ENCODE measurements at regions not wholly inside any gene's neighbourhood (a gene's known extent, or its start where the extent isn't known, plus 50 kb on each side); places are given as distances from the start of the nearest gene placed in this dataset.
"Not testable (repeated sequence)": the region's sequence is repeated elsewhere in the genome, so short reads cannot be mapped to it uniquely, and the experiment has no call there.

DNA sequence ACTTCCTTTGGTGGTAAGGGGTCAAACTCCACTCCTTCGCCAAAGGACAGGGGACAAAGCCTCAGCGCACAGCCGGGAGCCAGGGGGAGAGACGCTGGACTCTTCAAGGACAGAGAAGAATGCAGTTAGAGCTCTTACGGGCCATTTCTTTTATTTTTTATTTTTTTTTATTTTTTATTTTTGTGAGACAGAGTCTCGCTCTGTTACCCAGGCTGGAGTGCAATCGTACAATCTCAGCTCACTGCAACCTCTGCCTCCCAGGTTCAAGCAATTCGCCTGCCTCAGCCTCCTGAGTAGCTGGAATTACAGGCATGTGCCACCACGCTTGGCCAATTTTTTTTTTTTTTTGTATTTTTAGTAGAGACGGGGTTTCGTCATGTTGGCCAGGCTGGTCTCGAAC is 93.2 kb upstream of the RPH3AL start, which contains the start of gene RFLNB:
RFLNB (minus strand) TSS at position 101 of the 400 bp plus-strand sequence.
- WGBS (ENCODE audit: low lambda C conversion rate), result 97% methylated on average over 12 of the region's 12 CpGs
- H2AFZ ChIP-seq (ENCODE audit: low read depth); POLR2A ChIA-PET: not testable (repeated sequence)

DNA sequence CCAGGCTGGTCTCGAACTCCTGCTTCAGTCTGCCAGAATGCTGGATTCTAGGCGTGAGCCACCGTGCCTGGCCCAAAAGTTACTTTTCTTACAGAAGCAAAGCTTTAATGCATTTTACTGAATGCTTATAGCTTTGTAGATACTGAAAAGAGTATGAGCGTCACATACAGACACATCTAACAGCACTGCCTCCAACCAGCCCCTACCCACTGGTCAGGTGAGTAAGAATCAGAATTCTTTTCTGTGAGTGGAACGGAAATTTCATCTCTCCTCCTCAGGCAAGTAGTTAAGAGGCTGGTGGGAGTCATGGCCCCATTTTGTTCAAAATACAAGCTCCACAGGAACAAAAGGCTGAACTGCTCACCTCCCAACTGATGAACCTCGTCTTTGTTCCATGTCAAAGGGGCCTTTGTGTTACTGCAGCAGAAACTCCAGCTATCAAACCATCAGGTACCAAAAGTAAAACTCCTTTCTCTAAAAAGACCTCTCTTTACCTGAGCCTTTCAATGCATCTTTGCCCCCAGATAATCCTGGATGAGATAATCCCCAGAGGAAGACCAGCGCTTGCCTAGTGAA is 92.4 kb upstream of the RPH3AL start:
- Histone ChIP-seq H3K27ac (ENCODE audit: low read depth in 2 of 2, low read length in 1 of 2) (no peak overlapping the region), H3K9ac (no peak overlapping the region), H4K20me1 (ENCODE audit: insufficient read depth) (no peaks in the 10 kb centered on the region), H3F3A (replicated peaks; ENCODE audit: insufficient read depth) (no peaks in the 10 kb centered on the region), H3K9me3 (no peaks in the 10 kb centered on the region), H3K27me3 (ENCODE audit: insufficient read depth) (no peaks in the 10 kb centered on the region), H2AFZ (ENCODE audit: low read depth) (no peak overlapping the region), H3K4me3 (ENCODE audit: low read depth in 2 of 2, low read length in 1 of 2) (no peak overlapping the region), H3K36me3 (replicated peaks in 1 of 2; ENCODE audit: control insufficient read depth in 1 of 2, insufficient read depth in 2 of 2, low read length in 1 of 2) (peaks cover 0 to 6% of the 10 kb centered on the region in 2 experiments), H3K9me2 (no peaks in the 10 kb centered on the region), H3K79me2 (ENCODE audit: insufficient read depth) (peaks cover 8% of the 10 kb centered on the region; the same call in 1 of the 2 replicates), H3K4me1 (ENCODE audit: control insufficient read depth in 1 of 2, insufficient read depth in 2 of 2, low read depth in 1 of 2, low read length in 1 of 2) (no peaks in the 10 kb centered on the region; a peak in 1 of 4 replicates), H3K4me2 (no peak overlapping the region)
- no peak for DNase-seq
- WGBS (ENCODE audit: low lambda C conversion rate), result 96% methylated on average over 7 of the region's 7 CpGs
- ChIA-PET POLR2A (interaction anchor here (0.9 kb wide), 1 partner anchor 47 kb away, joined by 5 read pairs; no protein-coding TSS in a partner anchor), CTCF (interaction anchor here (1.1 to 3.4 kb wide), 5 partner anchors 33 to 535 kb away, joined by 3 to 13 read pairs (median 3); partner anchors contain the start of gene NXN)
- TF ChIP-seq RAD21 (IDR thresholded peaks at IDR 0.05; ENCODE audit: low read length) (no peak), TAF1 (IDR thresholded peaks at IDR 0.05; ENCODE audit: borderline replicate concordance, low read depth, low read length) (no peak), JUND (IDR thresholded peaks at IDR 0.05) (no peak), MEF2A (IDR thresholded peaks at IDR 0.05; ENCODE audit: borderline replicate concordance, low read depth) (no peak), TEAD4 (IDR thresholded peaks at IDR 0.05; ENCODE audit: borderline replicate concordance, insufficient read depth) (no peak), FOXJ3 (CRISPR knock-in tag; IDR thresholded peaks at IDR 0.05) (no peak), TCF12 (IDR thresholded peaks at IDR 0.05) (no peak), FOXM1 (IDR thresholded peaks at IDR 0.05; ENCODE audit: low read depth) (no peak)
- TF ChIP-seq, protein P1, sequence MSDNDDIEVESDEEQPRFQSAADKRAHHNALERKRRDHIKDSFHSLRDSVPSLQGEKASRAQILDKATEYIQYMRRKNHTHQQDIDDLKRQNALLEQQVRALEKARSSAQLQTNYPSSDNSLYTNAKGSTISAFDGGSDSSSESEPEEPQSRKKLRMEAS (IDR thresholded peaks at IDR 0.05; ENCODE audit: low read depth), result no peak

More for the DNA sequence above, 93.2 kb upstream of the RPH3AL start, which contains the start of gene RFLNB:
- H3K79me2 ChIP-seq (ENCODE audit: insufficient read depth); H3K9me2 ChIP-seq; H3K9me3 ChIP-seq; H3K36me3 ChIP-seq (replicated peaks in 1 of 2; ENCODE audit: control insufficient read depth in 1 of 2, insufficient read depth in 2 of 2, low read length in 1 of 2); H3K27me3 ChIP-seq (ENCODE audit: insufficient read depth); H3F3A ChIP-seq (replicated peaks; ENCODE audit: insufficient read depth); H3K4me3 ChIP-seq (ENCODE audit: low read depth in 2 of 2, low read length in 1 of 2); H3K27ac ChIP-seq (ENCODE audit: low read depth in 2 of 2, low read length in 1 of 2); H3K9ac ChIP-seq; H3K4me2 ChIP-seq; DNase-seq; H3K4me1 ChIP-seq (ENCODE audit: control insufficient read depth in 1 of 2, insufficient read depth in 2 of 2, low read depth in 1 of 2, low read length in 1 of 2); H4K20me1 ChIP-seq (ENCODE audit: insufficient read depth): not testable (repeated sequence)
- CTCF ChIA-PET, result interaction anchor here (1.3 to 3.4 kb wide), 4 partner anchors 34 to 534 kb away, joined by 3 to 13 read pairs (median 4); partner anchors contain the start of gene NXN

DNA sequence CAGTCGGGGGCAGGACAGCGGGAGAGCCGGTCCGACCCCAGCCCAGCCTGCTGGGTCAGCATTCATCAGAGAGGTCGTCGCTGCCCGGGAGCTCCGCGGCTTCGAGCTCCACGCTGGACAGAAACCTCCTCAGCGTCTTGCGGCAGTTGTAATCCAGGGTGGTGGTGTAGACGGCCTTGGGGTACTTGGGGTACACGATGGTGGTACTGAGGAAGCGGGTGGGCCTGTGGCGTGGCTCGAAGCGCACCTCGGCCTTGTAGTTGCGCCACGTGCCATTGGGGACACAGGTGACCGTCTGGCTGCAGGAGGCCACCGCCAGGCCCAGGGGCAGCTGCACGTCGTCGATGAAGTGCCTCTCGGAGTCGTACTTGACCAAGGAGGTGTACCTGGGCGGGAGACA is 90.5 kb upstream of the RPH3AL start:
- Histone ChIP-seq H3K9me3 (no peaks in the 10 kb centered on the region), H3K4me2 (no peak overlapping the region), H3K27me3 (ENCODE audit: insufficient read depth) (no peaks in the 10 kb centered on the region), H4K20me1 (ENCODE audit: insufficient read depth) (no peaks in the 10 kb centered on the region), H3K79me2 (ENCODE audit: insufficient read depth) (peaks cover 8% of the 10 kb centered on the region; the same call in 1 of the 2 replicates), H3K4me1 (ENCODE audit: control insufficient read depth in 1 of 2, insufficient read depth in 2 of 2, low read depth in 1 of 2, low read length in 1 of 2) (no peaks in the 10 kb centered on the region; a peak in 1 of 4 replicates), H2AFZ (ENCODE audit: low read depth) (no peak overlapping the region), H3K4me3 (ENCODE audit: low read depth in 2 of 2, low read length in 1 of 2) (no peak overlapping the region), H3K9ac (no peak overlapping the region), H3K27ac (ENCODE audit: low read depth in 2 of 2, low read length in 1 of 2) (no peak overlapping the region), H3F3A (replicated peaks; ENCODE audit: insufficient read depth) (no peaks in the 10 kb centered on the region), H3K36me3 (replicated peaks in 1 of 2; ENCODE audit: control insufficient read depth in 1 of 2, insufficient read depth in 2 of 2, low read length in 1 of 2) (peaks cover 0 to 6% of the 10 kb centered on the region in 2 experiments), H3K9me2 (no peaks in the 10 kb centered on the region)
- DNase-seq, result no peak
- 97% methylated on average over 19 of the region's 30 CpGs for WGBS (ENCODE audit: low lambda C conversion rate)
- ChIA-PET POLR2A (no interaction called here), CTCF (interaction anchor here (2.0 kb wide), 1 partner anchor 31 kb away, joined by 5 read pairs; no protein-coding TSS in a partner anchor)
- TF ChIP-seq NRF1 (IDR thresholded peaks at IDR 0.05; ENCODE audit: low read depth, low read length), result no peak
- TF ChIP-seq FOSL2 (IDR thresholded peaks at IDR 0.05; ENCODE audit: borderline replicate concordance, low read depth), result no peak

All from SK-N-SH (cell line).